ENCODE measurements at regions not wholly inside any gene's neighbourhood (a gene's known extent, or its start where the extent isn't known, plus 50 kb on each side); places are given as distances from the start of the nearest gene placed in this dataset.

DNA sequence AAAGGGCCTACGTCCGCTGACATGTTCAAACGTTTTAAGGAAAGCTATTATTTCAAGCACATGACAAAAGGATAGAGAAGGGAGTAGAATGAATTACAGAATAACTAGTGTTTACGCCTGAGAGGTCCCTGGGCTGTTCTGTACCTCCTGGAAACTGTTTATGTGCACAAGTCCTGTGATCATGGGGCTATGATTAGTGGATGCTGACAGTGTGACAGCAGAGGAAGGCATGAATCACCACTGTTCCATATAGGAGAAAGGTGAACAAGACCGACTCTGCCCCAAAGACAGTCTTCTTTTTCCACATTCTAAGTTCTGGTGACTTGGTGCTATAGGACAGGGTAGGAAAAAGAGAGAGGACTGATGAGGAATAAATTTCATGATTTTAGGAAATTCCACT, 249.2 kb upstream of the PRDM1 start:
- no peak overlapping the region for H3K27ac ChIP-seq (ENCODE audit: low read length)
- H3K9me3 ChIP-seq: no peaks in the 10 kb centered on the region
- H3K36me3 ChIP-seq (ENCODE audit: control insufficient read depth in 2 of 2, extremely low read depth in 1 of 2, insufficient read depth in 1 of 2, low read length in 1 of 2): no peaks in the 10 kb centered on the region
- ChIA-PET POLR2A (interaction anchor here in 1 of 2 donors (0.6 kb wide), 1 partner anchor 12 kb away, joined by 3 read pairs; no protein-coding TSS in a partner anchor), CTCF (no interaction called here)
- no peak overlapping the region for H3K4me3 ChIP-seq (ENCODE audit: control insufficient read depth in 1 of 2, extremely low read depth in 1 of 2, low read length in 1 of 2)
- no peaks in the 10 kb centered on the region for H3K36me3 Mint-ChIP-seq
- ATAC-seq (replicated peaks in 1 of 4) (no peak), DNase-seq (no peak)
- H3K4me1 ChIP-seq (ENCODE audit: control insufficient read depth in 1 of 2, extremely low read depth in 1 of 2, insufficient read depth in 2 of 2, low read length in 2 of 2): no peaks in the 10 kb centered on the region
- no peak overlapping the region for H3K4me3 Mint-ChIP-seq
- H3K4me1 Mint-ChIP-seq: peaks cover 2 to 7% (median 2%) of the 10 kb centered on the region in 3 donors
- 81% methylated on average over 4 of the region's 5 CpGs for WGBS (ENCODE audit: insufficient coverage)
- H3K27ac Mint-ChIP-seq: no peak overlapping the region
- H3K9me3 Mint-ChIP-seq: no peaks in the 10 kb centered on the region
- H3K27me3 ChIP-seq (replicated peaks in 1 of 2; ENCODE audit: control insufficient read depth in 2 of 2, extremely low read depth in 1 of 2, insufficient read depth in 2 of 2, low read length in 1 of 2): no peaks in the 10 kb centered on the region
- H3K27me3 Mint-ChIP-seq: no peaks in the 10 kb centered on the region

- WGBS (ENCODE audit: insufficient coverage): 100% methylated on average over 4 of the region's 5 CpGs
- H3K9me3 ChIP-seq: no peaks in the 10 kb centered on the region
- Mint-ChIP-seq H3K27me3 (no peaks in the 10 kb centered on the region), H3K36me3 (no peaks in the 10 kb centered on the region), H3K9me3 (no peaks in the 10 kb centered on the region), H3K4me1 (peaks cover 2 to 7% (median 2%) of the 10 kb centered on the region in 3 donors), H3K4me3 (no peak overlapping the region), H3K27ac (no peak overlapping the region)
- ATAC-seq (replicated peaks in 1 of 4) (no peak), DNase-seq (no peak)
- POLR2A ChIA-PET: interaction anchor here in 1 of 2 donors (0.7 kb wide), 1 partner anchor 263 kb away, joined by 3 read pairs; no protein-coding TSS in a partner anchor
- no peak overlapping the region for H3K4me3 ChIP-seq (ENCODE audit: control insufficient read depth in 1 of 2, extremely low read depth in 1 of 2, low read length in 1 of 2)
- H3K36me3 ChIP-seq (ENCODE audit: control insufficient read depth in 2 of 2, extremely low read depth in 1 of 2, insufficient read depth in 1 of 2, low read length in 1 of 2): no peaks in the 10 kb centered on the region
- CTCF ChIA-PET: no interaction called here
- no peaks in the 10 kb centered on the region for H3K27me3 ChIP-seq (replicated peaks in 1 of 2; ENCODE audit: control insufficient read depth in 2 of 2, extremely low read depth in 1 of 2, insufficient read depth in 2 of 2, low read length in 1 of 2)
- no peak overlapping the region for H3K27ac ChIP-seq (ENCODE audit: low read length)
- H3K4me1 ChIP-seq (ENCODE audit: control insufficient read depth in 1 of 2, extremely low read depth in 1 of 2, insufficient read depth in 2 of 2, low read length in 2 of 2): no peaks in the 10 kb centered on the region
Measured at GRCh38 chr6:105836379-105836778, 249.8 kb upstream of the PRDM1 start.

GRCh38 chr6:105835373-105835772, 250.8 kb upstream of the PRDM1 start:
- Histone ChIP-seq H3K9me3 (no peaks in the 10 kb centered on the region), H3K4me1 (ENCODE audit: control insufficient read depth in 1 of 2, extremely low read depth in 1 of 2, insufficient read depth in 2 of 2, low read length in 2 of 2) (no peaks in the 10 kb centered on the region), H3K27ac (ENCODE audit: low read length) (no peak overlapping the region), H3K4me3 (ENCODE audit: control insufficient read depth in 1 of 2, extremely low read depth in 1 of 2, low read length in 1 of 2) (no peak overlapping the region), H3K27me3 (replicated peaks in 1 of 2; ENCODE audit: control insufficient read depth in 2 of 2, extremely low read depth in 1 of 2, insufficient read depth in 2 of 2, low read length in 1 of 2) (no peaks in the 10 kb centered on the region), H3K36me3 (ENCODE audit: control insufficient read depth in 2 of 2, extremely low read depth in 1 of 2, insufficient read depth in 1 of 2, low read length in 1 of 2) (no peaks in the 10 kb centered on the region)
- no peaks in the 10 kb centered on the region for H3K9me3 Mint-ChIP-seq
- WGBS (ENCODE audit: insufficient coverage): 67% methylated on average over 1 of the region's 6 CpGs
- no peak overlapping the region for H3K27ac Mint-ChIP-seq
- H3K4me1 Mint-ChIP-seq: peaks cover 2 to 7% (median 2%) of the 10 kb centered on the region in 3 donors
- ChIA-PET CTCF (interaction anchor here (0.6 to 1.5 kb wide), 7 partner anchors 24 to 987 kb away, joined by 3 to 5 read pairs (median 3); no protein-coding TSS in a partner anchor), POLR2A (no interaction called here)
- DNase-seq (peak in 10 of 35 experiments; percentile 1 to 36 (median 6)), ATAC-seq (replicated peaks in 1 of 4) (no peak)
- no peak overlapping the region for H3K4me3 Mint-ChIP-seq
- no peaks in the 10 kb centered on the region for H3K27me3 Mint-ChIP-seq
- H3K36me3 Mint-ChIP-seq: no peaks in the 10 kb centered on the region

DNA sequence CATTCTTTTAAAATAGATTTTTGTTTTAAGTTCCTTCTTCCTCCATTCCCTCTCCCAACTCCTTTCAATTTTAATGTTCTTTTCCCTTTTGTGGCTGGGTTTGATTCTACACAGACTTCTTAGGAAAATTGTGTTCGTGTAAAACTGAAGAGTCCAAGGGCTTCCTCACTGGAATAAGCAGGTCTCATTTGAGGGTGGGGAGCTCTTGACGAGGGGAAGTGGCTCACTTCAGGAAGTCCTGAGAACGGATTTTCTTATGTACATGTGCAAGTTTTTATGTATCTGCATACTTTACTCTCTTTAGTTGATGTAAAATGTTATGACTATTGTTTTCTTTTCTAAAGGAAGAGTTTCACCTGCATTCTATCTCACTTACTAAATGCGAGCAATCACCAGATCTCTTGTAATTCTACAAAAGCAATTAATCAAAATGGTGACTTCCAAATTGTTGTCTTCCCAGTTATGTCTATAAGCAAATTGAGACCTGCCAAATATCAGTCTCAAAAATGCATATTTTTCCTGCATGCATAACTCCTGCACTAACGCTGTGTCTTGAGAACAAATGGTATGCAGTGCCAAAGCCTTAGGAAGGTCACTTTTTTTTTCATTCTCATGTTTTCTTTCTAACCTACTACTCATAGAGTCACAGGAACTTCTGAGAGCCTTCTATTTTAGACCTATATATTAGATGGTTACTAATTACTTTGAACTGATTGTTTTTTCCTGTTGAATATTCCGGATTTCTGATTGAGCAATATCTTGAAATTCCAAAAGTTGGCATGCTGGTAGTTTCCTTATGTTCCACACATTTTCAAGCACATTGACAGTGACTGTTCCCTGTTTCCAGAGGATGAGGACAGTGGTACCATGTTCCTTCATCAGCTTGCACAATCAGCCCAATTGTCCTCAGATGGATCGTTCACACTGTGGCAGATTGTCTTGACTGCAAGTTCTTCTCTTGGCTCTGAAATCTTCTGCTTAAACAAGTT, 251.9 kb upstream of the PRDM1 start:
- Histone ChIP-seq H3K4me3 (ENCODE audit: control insufficient read depth in 1 of 2, extremely low read depth in 1 of 2, low read length in 1 of 2) (no peak overlapping the region), H3K4me1 (ENCODE audit: control insufficient read depth in 1 of 2, extremely low read depth in 1 of 2, insufficient read depth in 2 of 2, low read length in 2 of 2) (no peaks in the 10 kb centered on the region), H3K27me3 (replicated peaks in 1 of 2; ENCODE audit: control insufficient read depth in 2 of 2, extremely low read depth in 1 of 2, insufficient read depth in 2 of 2, low read length in 1 of 2) (no peaks in the 10 kb centered on the region), H3K27ac (ENCODE audit: low read length) (no peak overlapping the region), H3K36me3 (ENCODE audit: control insufficient read depth in 2 of 2, extremely low read depth in 1 of 2, insufficient read depth in 1 of 2, low read length in 1 of 2) (no peaks in the 10 kb centered on the region), H3K9me3 (no peaks in the 10 kb centered on the region)
- Mint-ChIP-seq H3K4me3 (no peak overlapping the region), H3K27me3 (no peaks in the 10 kb centered on the region), H3K27ac (no peak overlapping the region), H3K36me3 (no peaks in the 10 kb centered on the region), H3K4me1 (peaks cover 2 to 7% (median 2%) of the 10 kb centered on the region in 3 donors), H3K9me3 (no peaks in the 10 kb centered on the region)
- no peak for DNase-seq
- no peak for ATAC-seq (replicated peaks in 1 of 4)
- ChIA-PET CTCF (interaction anchor here (1.3 to 1.5 kb wide), 2 partner anchors 389 to 403 kb away, joined by 3 to 5 read pairs; no protein-coding TSS in a partner anchor), POLR2A (no interaction called here)
- WGBS (ENCODE audit: insufficient coverage): 92% methylated on average over 2 of the region's 7 CpGs

GRCh38 chr6:105832313-105832761, 253.8 kb upstream of the PRDM1 start:
- Mint-ChIP-seq H3K4me3 (no peak overlapping the region), H3K4me1 (peaks cover 2 to 7% (median 2%) of the 10 kb centered on the region in 3 donors), H3K27me3 (no peaks in the 10 kb centered on the region), H3K9me3 (no peaks in the 10 kb centered on the region), H3K36me3 (no peaks in the 10 kb centered on the region), H3K27ac (no peak overlapping the region)
- no peaks in the 10 kb centered on the region for H3K27me3 ChIP-seq (replicated peaks in 1 of 2; ENCODE audit: control insufficient read depth in 2 of 2, extremely low read depth in 1 of 2, insufficient read depth in 2 of 2, low read length in 1 of 2)
- DNase-seq: no peak
- CTCF ChIA-PET: interaction anchor here in 1 of 2 donors (1.5 kb wide), 1 partner anchor 391 kb away, joined by 3 read pairs; no protein-coding TSS in a partner anchor
- H3K4me1 ChIP-seq (ENCODE audit: control insufficient read depth in 1 of 2, extremely low read depth in 1 of 2, insufficient read depth in 2 of 2, low read length in 2 of 2): no peaks in the 10 kb centered on the region
- no peak for ATAC-seq (replicated peaks in 1 of 4)
- POLR2A ChIA-PET: no interaction called here
- no peak overlapping the region for H3K4me3 ChIP-seq (ENCODE audit: control insufficient read depth in 1 of 2, extremely low read depth in 1 of 2, low read length in 1 of 2)
- H3K27ac ChIP-seq (ENCODE audit: low read length): no peak overlapping the region
- no peaks in the 10 kb centered on the region for H3K9me3 ChIP-seq
- WGBS (ENCODE audit: insufficient coverage): no CpG with 5 or more reads among the region's 5 CpGs
- no peaks in the 10 kb centered on the region for H3K36me3 ChIP-seq (ENCODE audit: control insufficient read depth in 2 of 2, extremely low read depth in 1 of 2, insufficient read depth in 1 of 2, low read length in 1 of 2)

DNA sequence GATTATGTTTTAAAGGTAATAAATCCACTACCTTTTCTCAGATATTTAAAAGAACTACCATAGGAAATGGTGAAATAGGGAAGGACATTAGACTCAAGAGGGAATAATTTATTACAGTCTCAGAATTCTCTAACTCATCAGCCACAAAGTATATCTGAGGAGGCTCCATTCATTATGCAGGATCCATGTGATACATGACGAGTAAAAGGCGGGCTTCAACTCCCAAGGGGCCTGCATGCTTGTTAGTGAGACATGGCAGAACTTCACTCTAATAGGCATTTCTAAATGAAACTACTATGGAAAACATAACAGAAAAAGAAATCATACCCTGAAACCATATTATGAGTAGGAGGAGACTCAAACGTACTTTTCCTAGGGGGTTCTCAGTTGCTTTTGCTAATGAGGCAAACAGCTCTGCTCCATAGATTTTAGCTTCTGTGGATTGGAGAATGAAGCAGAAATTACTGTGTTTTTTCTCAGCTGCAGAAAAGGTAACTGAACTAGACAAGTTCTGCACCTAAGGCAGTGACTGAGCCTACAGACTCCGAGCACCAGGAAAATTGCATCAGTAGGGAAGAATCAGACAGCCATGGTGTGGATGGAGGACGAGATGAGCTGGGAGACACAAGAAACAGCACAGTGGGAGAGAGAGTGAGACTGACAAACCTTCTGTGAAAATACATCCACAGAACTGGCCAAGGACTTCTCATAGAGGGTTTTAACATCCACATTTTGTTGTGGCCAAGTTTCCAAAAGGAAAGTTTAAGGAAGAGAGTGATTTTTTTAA, 254.6 kb upstream of the PRDM1 start:
- Mint-ChIP-seq H3K36me3 (no peaks in the 10 kb centered on the region), H3K4me1 (peaks cover 0 to 7% (median 2%) of the 10 kb centered on the region in 3 donors), H3K4me3 (no peak overlapping the region), H3K27me3 (no peaks in the 10 kb centered on the region), H3K9me3 (no peaks in the 10 kb centered on the region), H3K27ac (no peak overlapping the region)
- H3K4me1 ChIP-seq (ENCODE audit: control insufficient read depth in 1 of 2, extremely low read depth in 1 of 2, insufficient read depth in 2 of 2, low read length in 2 of 2): no peaks in the 10 kb centered on the region
- ATAC-seq (replicated peaks in 1 of 4): no peak
- ChIA-PET CTCF (interaction anchor here in 1 of 2 donors (1.5 kb wide), 1 partner anchor 392 kb away, joined by 3 read pairs; no protein-coding TSS in a partner anchor), POLR2A (interaction anchor here in 1 of 2 donors (0.7 kb wide), 1 partner anchor 9 kb away, joined by 3 read pairs; no protein-coding TSS in a partner anchor)
- DNase-seq: no peak
- H3K9me3 ChIP-seq: no peaks in the 10 kb centered on the region
- 40% methylated on average over 1 of the region's 5 CpGs for WGBS (ENCODE audit: insufficient coverage)
- no peak overlapping the region for H3K27ac ChIP-seq (ENCODE audit: low read length)
- no peaks in the 10 kb centered on the region for H3K27me3 ChIP-seq (replicated peaks in 1 of 2; ENCODE audit: control insufficient read depth in 2 of 2, extremely low read depth in 1 of 2, insufficient read depth in 2 of 2, low read length in 1 of 2)
- H3K4me3 ChIP-seq (ENCODE audit: control insufficient read depth in 1 of 2, extremely low read depth in 1 of 2, low read length in 1 of 2): no peak overlapping the region
- H3K36me3 ChIP-seq (ENCODE audit: control insufficient read depth in 2 of 2, extremely low read depth in 1 of 2, insufficient read depth in 1 of 2, low read length in 1 of 2): no peaks in the 10 kb centered on the region
